Fibroblast of lung (primary cell): ENCODE measurements at regions not wholly inside any gene's neighbourhood (a gene's known extent, or its start where the extent isn't known, plus 50 kb on each side); places are given as distances from the start of the nearest gene placed in this dataset.

Experiments used
- DNase-seq, 2 donors: peaks; one replicate each; pipeline versions ENCODE4 v3.0.0 to v3.0.0-alpha.2; 2010; ENCODE audit warnings: low read depth in 2 of 2
- H2AFZ ChIP-seq: 2 replicates; pipeline ENCODE4 v1.5.1; 2012; ENCODE audit warnings: low read length, control low read depth, inconsistent platforms
- H3K27ac ChIP-seq: 2 replicates; pipeline ENCODE4 v1.5.1; 2011; ENCODE audit warnings: low read length, control low read depth; ENCODE audit not compliant: insufficient read depth
- H3K27me3 ChIP-seq: 2 replicates; pipeline ENCODE4 v1.5.1; 2011; ENCODE audit warnings: mild to moderate bottlenecking, low read length; ENCODE audit not compliant: control insufficient read depth, insufficient read depth
- H3K36me3 ChIP-seq: 2 replicates; pipeline ENCODE4 v1.5.1; 2011; ENCODE audit warnings: low read length; ENCODE audit not compliant: control insufficient read depth, insufficient read depth
- H3K4me1 ChIP-seq: 2 replicates; pipeline ENCODE4 v1.5.1; 2011; ENCODE audit warnings: low read length; ENCODE audit not compliant: control insufficient read depth, insufficient read depth; ENCODE audit errors: extremely low read depth
- H3K4me2 ChIP-seq: 2 replicates; pipeline ENCODE4 v1.5.1; 2011; ENCODE audit warnings: low read length, control low read depth; ENCODE audit not compliant: insufficient read depth; ENCODE audit errors: extremely low read depth
- H3K4me3 ChIP-seq, 4 experiments: fragments of 200-600 bp in 1 of 4; sonication (generic) in 1 of 4; replicated peaks in 1 of 4; 2 replicates each; pipeline ENCODE4 v1.5.1; 2011 to 2016; ENCODE audit warnings: low read length in 4 of 4, low read depth in 3 of 4, mild to moderate bottlenecking in 3 of 4, control low read depth in 2 of 4, inconsistent platforms in 1 of 4, mixed read lengths in 1 of 4; ENCODE audit not compliant: insufficient read depth in 1 of 4; ENCODE audit errors: control extremely low read depth in 1 of 4
- H3K79me2 ChIP-seq: 2 replicates; pipeline ENCODE4 v1.5.1; 2012; ENCODE audit warnings: mild to moderate bottlenecking, low read length, inconsistent platforms; ENCODE audit not compliant: control insufficient read depth, insufficient read depth
- H3K9ac ChIP-seq: 2 replicates; pipeline ENCODE4 v1.5.1; 2011; ENCODE audit warnings: mild to moderate bottlenecking, low read length, control low read depth; ENCODE audit not compliant: insufficient read depth
- H3K9me3 ChIP-seq: 2 replicates; pipeline ENCODE4 v1.5.1; 2012; ENCODE audit warnings: low read depth, low read length; ENCODE audit not compliant: control insufficient read depth, insufficient read depth
- H4K20me1 ChIP-seq: 2 replicates; pipeline ENCODE4 v1.5.1; 2011; ENCODE audit warnings: low read length; ENCODE audit not compliant: control insufficient read depth, insufficient read depth; ENCODE audit errors: extremely low read depth
- EZH2 ChIP-seq: IDR thresholded peaks from 2 replicates; pipeline ENCODE4 v1.5.1; 2012; ENCODE audit warnings: low read length, control low read depth, mild to moderate bottlenecking; ENCODE audit errors: missing control alignments
- TF ChIP-seq, protein P1 (sequence below), 2 donors: IDR thresholded peaks in 1 of 2; conservative IDR thresholded peaks in 1 of 2; 1 replicate in 1 of 2; 2 replicates in 1 of 2; pipeline ENCODE4 v1.5.1; 2011 to 2012; ENCODE audit warnings: low read length in 2 of 2, control low read depth in 1 of 2, inconsistent platforms in 1 of 2, low read depth in 1 of 2, mild to moderate bottlenecking in 1 of 2

DNA sequence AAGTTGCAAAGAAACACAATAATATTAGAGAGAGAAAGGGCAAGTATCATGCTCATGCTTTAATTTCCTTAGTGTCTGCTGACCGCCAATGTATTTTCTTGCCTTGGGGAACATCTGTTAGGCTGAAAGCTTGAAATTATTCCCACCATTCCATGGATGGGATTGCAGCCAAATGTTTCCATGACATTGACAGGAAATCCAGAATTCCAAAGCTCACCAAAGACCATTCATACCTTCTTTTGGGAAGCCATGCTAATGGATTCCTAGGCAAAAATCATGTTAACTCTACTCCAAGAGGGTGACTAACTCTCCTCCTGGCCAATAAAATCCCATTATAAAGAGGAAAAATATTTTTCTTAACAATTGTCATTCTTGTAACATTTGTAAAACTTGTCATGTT is 661.4 kb upstream of the FAT3 start:
- no peak overlapping the region for H3K4me3 ChIP-seq
- TF ChIP-seq EZH2, result no peak
- TF ChIP-seq, protein P1, sequence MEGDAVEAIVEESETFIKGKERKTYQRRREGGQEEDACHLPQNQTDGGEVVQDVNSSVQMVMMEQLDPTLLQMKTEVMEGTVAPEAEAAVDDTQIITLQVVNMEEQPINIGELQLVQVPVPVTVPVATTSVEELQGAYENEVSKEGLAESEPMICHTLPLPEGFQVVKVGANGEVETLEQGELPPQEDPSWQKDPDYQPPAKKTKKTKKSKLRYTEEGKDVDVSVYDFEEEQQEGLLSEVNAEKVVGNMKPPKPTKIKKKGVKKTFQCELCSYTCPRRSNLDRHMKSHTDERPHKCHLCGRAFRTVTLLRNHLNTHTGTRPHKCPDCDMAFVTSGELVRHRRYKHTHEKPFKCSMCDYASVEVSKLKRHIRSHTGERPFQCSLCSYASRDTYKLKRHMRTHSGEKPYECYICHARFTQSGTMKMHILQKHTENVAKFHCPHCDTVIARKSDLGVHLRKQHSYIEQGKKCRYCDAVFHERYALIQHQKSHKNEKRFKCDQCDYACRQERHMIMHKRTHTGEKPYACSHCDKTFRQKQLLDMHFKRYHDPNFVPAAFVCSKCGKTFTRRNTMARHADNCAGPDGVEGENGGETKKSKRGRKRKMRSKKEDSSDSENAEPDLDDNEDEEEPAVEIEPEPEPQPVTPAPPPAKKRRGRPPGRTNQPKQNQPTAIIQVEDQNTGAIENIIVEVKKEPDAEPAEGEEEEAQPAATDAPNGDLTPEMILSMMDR (conservative IDR thresholded peaks at IDR 0.05 in 1 of 2, IDR thresholded peaks at IDR 0.05 in 1 of 2; ENCODE audit: low read depth in 1 of 2, low read length in 2 of 2), result no peak

DNA sequence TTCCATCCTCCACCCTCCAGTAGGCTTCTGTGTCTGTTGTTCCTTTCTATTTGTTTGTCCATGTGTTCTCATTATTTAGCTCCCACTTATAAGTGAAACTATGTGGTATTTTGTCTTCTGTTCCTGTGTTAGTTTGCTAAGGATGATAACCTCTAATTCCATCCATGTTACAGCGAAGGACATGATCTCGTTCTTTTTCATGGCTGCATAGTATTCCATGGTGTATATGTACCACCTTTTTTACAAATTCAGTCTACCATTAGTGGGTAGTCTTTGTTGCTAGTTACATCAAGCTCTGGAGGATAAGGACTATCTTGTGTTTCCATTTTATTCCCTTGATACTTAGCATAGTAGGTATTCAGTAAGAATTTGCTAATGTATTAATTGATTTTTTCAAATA is 664.2 kb upstream of the FAT3 start:
- no peaks in the 10 kb centered on the region for H3K27me3 ChIP-seq
- DNase-seq, result no peak
- no peaks in the 10 kb centered on the region for H3K36me3 ChIP-seq
- no peaks in the 10 kb centered on the region for H3K79me2 ChIP-seq
- H2AFZ ChIP-seq, result no peak overlapping the region
- no peak overlapping the region for H3K9ac ChIP-seq
- no peaks in the 10 kb centered on the region for H3K4me1 ChIP-seq
- no peak overlapping the region for H3K27ac ChIP-seq
- no peaks in the 10 kb centered on the region for H3K9me3 ChIP-seq
- H4K20me1 ChIP-seq, result no peaks in the 10 kb centered on the region
- no peak overlapping the region for H3K4me3 ChIP-seq
- TF ChIP-seq EZH2, result no peak
- TF ChIP-seq, protein P1 (conservative IDR thresholded peaks at IDR 0.05 in 1 of 2, IDR thresholded peaks at IDR 0.05 in 1 of 2; ENCODE audit: low read depth in 1 of 2, low read length in 2 of 2), result no peak
- no peak overlapping the region for H3K4me2 ChIP-seq

More for the DNA sequence above, 661.4 kb upstream of the FAT3 start:
- Histone ChIP-seq H3K36me3 (no peaks in the 10 kb centered on the region), H2AFZ (no peak overlapping the region), H3K27ac (no peak overlapping the region), H3K4me1 (no peaks in the 10 kb centered on the region), H3K9me3 (no peaks in the 10 kb centered on the region), H3K4me2 (no peak overlapping the region), H3K27me3 (no peaks in the 10 kb centered on the region), H3K79me2 (no peaks in the 10 kb centered on the region), H4K20me1 (no peaks in the 10 kb centered on the region), H3K9ac (no peak overlapping the region)
- DNase-seq, result no peak

DNA sequence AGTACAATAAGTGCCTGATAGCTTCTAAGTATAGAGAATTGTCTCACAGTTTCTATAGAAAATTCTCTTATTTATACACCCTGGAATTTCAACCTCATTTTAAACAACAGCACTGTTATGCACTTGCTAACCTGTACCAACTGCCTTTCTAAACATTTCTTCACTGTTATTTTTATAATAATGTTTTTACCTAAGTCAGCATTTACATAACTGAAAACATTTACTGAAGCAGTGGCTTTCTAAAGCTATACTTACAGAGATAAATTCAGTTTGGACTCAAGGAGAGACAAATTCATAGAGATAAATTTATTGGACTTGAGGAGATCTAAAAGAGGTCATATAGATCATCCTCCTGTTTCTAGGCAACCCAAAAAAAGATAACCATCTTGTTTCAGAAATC is 686.6 kb upstream of the FAT3 start:
- Histone ChIP-seq H2AFZ (no peak overlapping the region), H3K9ac (no peak overlapping the region), H3K36me3 (no peaks in the 10 kb centered on the region), H3K27me3 (no peaks in the 10 kb centered on the region), H3K4me2 (no peak overlapping the region), H4K20me1 (no peaks in the 10 kb centered on the region), H3K4me3 (no peak overlapping the region), H3K4me1 (no peaks in the 10 kb centered on the region), H3K9me3 (no peaks in the 10 kb centered on the region), H3K79me2 (no peaks in the 10 kb centered on the region), H3K27ac (no peak overlapping the region)
- TF ChIP-seq EZH2, result no peak
- TF ChIP-seq, protein P1 (conservative IDR thresholded peaks at IDR 0.05 in 1 of 2, IDR thresholded peaks at IDR 0.05 in 1 of 2; ENCODE audit: low read depth in 1 of 2, low read length in 2 of 2), result no peak
- no peak for DNase-seq
